GM21717 (cell line): ENCODE measurements at regions not wholly inside any gene's neighbourhood (a gene's known extent, or its start where the extent isn't known, plus 50 kb on each side); places are given as distances from the start of the nearest gene placed in this dataset.
"Not testable (repeated sequence)": the region's sequence is repeated elsewhere in the genome, so short reads cannot be mapped to it uniquely, and the experiment has no call there.

Experiments used
- ATAC-seq: cut with Tn5 transposase; IDR thresholded peaks from one replicate; pipeline ENCODE4 v1.9.1; 2021; ENCODE audit warnings: mild to moderate bottlenecking, moderate library complexity; ENCODE audit not compliant: unreplicated experiment

- ATAC-seq = not testable (repeated sequence)
Measured at GRCh38 chr6:74343321-74343720, 647.3 kb downstream of the CD109 start.

GRCh38 chr6:74334722-74335121 lies 638.7 kb downstream of the CD109 start:
- ATAC-seq = no peak

- ATAC-seq = no peak
Measured at GRCh38 chr6:74333406-74333805, 637.4 kb downstream of the CD109 start.

GRCh38 chr6:74320715-74321114 lies 624.7 kb downstream of the CD109 start:
- ATAC-seq = no peak

- ATAC-seq = no peak
Measured at GRCh38 chr6:74320074-74320473, 624.1 kb downstream of the CD109 start.

- ATAC-seq = no peak
Measured at GRCh38 chr6:74319292-74319691, 623.3 kb downstream of the CD109 start.

GRCh38 chr6:74318738-74319137 lies 622.7 kb downstream of the CD109 start:
- no peak for ATAC-seq

GRCh38 chr6:74312081-74312480 lies 616.1 kb downstream of the CD109 start:
- ATAC-seq = no peak

GRCh38 chr6:74311431-74311830 lies 615.4 kb downstream of the CD109 start:
- no peak for ATAC-seq

- no peak for ATAC-seq
Measured at GRCh38 chr6:74289884-74290283, 593.9 kb downstream of the CD109 start.

- ATAC-seq = no peak
Measured at GRCh38 chr6:74287932-74288331, 591.9 kb downstream of the CD109 start.

- no peak for ATAC-seq
Measured at GRCh38 chr6:74287441-74287840, 591.4 kb downstream of the CD109 start.

GRCh38 chr6:74284284-74284683 lies 588.3 kb downstream of the CD109 start:
- ATAC-seq = no peak

- ATAC-seq = no peak
Measured at GRCh38 chr6:74283532-74283931, 587.5 kb downstream of the CD109 start.

GRCh38 chr6:74282143-74282689 lies 586.2 kb downstream of the CD109 start:
- ATAC-seq = no peak

- ATAC-seq = no peak
Measured at GRCh38 chr6:74280130-74280692, 584.2 kb downstream of the CD109 start.

GRCh38 chr6:74277777-74278186 lies 581.8 kb downstream of the CD109 start:
- no peak for ATAC-seq

GRCh38 chr6:74273541-74273940 lies 577.5 kb downstream of the CD109 start:
- ATAC-seq = no peak

- ATAC-seq = no peak
Measured at GRCh38 chr6:74269600-74269858, 573.5 kb downstream of the CD109 start.

- ATAC-seq = no peak
Measured at GRCh38 chr6:74268815-74269599, 573.0 kb downstream of the CD109 start.

GRCh38 chr6:74259981-74260380 lies 564.0 kb downstream of the CD109 start:
- no peak for ATAC-seq

GRCh38 chr6:74256781-74257180 lies 560.8 kb downstream of the CD109 start:
- ATAC-seq = no peak

GRCh38 chr6:74256381-74256780 lies 560.4 kb downstream of the CD109 start:
- no peak for ATAC-seq
